NCI-H526 treated with DMSO at 0.1 percent for 48 hours (cell line): ENCODE measurements at regions not wholly inside any gene's neighbourhood (a gene's known extent, or its start where the extent isn't known, plus 50 kb on each side); places are given as distances from the start of the nearest gene placed in this dataset.

Experiments used
- DNase-seq: peaks from one replicate; lab custom pipeline; 2025; lab: John Stamatoyannopoulos, UW

DNA sequence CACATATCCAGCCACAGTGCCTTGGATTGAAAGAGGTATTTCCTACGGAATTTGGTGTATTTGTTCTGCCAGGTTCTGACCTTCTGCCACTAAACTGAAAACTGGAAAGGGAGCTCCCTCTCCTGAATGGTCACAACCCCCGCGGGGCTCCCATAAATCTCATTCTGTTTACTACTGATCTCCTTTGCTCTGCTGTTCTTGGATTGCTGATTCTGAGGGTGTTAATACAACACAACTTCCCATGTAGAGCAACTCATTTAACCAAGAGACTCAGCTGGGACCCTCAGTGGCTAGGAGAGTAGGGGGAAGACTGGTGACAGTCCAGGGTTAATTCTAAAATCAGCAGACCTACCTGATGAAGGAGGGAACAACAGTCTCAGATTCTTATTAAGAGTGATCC lies 662.9 kb downstream of the INHBA start:
- DNase-seq: no peak

DNA sequence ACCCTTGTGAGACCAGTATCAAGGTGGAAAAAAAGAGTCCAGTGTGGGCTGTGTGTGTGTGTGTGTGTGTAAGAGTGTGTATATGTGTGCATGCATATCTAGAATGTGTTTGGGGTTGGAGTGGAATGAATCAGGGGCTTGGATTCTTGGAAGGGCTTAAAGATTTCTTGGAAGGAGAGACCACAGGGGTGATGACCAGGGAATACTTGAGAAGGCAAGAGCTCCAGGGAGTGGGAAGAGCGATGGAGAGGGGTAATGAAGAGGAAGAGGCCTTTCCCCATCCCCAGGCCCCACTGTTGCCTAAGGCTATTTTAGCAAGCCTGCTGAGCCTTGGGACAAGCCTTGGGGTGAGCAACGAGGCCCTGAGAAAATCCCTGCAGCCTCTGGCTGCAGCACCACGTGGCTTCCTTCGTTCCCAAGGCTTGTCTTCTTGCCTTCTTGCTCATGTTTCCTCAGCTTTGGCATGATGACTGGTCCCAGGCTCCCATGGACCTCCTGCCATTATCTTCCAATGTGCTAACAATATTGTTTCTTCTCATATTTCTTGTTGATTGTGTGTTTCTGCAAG lies 663.4 kb downstream of the INHBA start:
- DNase-seq: no peak

- no peak for DNase-seq
These were observed 664.7 kb downstream of the INHBA start for GRCh38 chr7:41038211-41038610.

- DNase-seq: no peak
These were observed 665.2 kb downstream of the INHBA start for GRCh38 chr7:41037691-41038090.

DNA sequence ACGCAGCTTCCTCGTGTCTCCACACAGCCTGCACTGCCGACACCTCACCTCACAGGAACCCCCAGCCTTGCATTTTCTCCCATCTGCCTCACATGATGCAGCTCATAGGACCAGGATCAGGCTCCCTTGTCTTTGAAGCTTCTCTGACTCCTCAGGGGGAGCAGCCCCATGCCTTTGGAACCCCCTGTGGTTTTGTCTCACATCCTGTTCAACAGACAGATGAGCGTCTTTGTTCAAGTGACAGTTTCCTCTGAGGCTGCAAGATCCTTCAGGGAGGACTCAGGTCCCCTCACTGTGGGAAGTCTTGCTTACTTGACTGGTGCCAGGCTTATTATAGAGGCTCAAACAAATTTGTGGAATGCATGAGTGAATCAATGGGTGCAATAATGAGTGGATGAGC lies 667.1 kb downstream of the INHBA start:
- no peak for DNase-seq

- no peak for DNase-seq
These were observed 669.4 kb downstream of the INHBA start for GRCh38 chr7:41033500-41033899.

DNA sequence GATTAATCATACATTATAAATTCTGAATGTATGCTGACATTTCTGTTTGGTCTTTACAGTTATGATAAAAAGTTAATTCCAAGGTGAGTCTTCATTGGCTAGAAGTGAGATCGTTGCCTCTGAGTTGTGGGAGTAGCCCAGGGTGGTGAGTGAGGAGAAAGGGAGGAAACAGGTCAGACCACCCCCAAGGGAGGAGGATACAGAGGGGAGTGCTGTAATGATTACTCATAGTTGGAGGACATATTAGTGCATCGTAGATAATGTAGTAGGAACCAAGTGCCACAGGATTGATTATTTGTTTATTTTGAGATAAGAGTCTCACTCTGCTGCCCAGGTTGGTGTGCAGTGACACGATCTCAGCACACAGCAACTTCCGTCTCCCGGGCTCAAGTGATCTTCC lies 672.2 kb downstream of the INHBA start:
- no peak for DNase-seq

DNA sequence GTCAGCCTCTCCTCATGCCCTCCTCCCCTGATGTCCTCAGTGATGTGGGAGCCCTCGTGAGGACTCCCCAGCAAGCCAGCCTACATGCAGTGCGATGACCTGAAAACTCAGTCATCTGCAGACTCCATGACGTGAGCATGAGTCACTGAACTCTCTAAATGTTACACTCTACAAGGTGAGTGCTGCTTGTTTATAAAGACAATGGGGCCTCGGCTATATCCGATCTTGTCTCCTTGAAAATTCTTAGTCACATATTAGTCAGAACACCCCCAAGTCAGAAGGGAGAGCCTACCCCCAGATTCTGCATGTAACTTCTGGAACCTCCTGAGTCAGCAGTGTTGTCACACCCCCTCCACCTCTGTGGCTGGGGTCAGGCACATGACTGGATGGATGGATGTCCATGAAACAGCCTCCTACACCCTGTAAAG lies 673.8 kb downstream of the INHBA start:
- DNase-seq: no peak

GRCh38 chr7:41028580-41028979 lies 674.3 kb downstream of the INHBA start:
- DNase-seq: no peak

GRCh38 chr7:41027428-41028115 lies 675.3 kb downstream of the INHBA start:
- DNase-seq: no peak

DNA sequence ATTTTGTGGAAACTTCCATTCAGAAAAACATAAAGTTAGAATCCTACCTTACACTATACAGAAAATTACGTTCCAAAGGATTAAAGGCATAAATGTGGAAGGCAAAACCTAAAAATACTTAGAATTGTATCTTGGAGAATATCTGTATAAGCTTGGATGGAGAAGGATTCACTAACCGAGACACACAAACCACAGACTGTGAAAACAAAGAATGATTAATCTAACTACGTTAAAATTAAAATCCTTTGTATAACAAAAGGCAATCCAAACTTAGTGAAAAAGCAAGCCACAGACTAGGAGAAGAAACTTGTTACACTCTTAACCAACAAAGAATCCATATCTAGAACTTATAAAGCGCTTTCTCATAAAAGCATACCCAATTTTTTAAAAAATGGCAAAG lies 678.8 kb downstream of the INHBA start:
- DNase-seq: no peak

GRCh38 chr7:41020056-41020455 lies 682.8 kb downstream of the INHBA start:
- no peak for DNase-seq

GRCh38 chr7:41013117-41013516 lies 689.8 kb downstream of the INHBA start:
- no peak for DNase-seq

DNA sequence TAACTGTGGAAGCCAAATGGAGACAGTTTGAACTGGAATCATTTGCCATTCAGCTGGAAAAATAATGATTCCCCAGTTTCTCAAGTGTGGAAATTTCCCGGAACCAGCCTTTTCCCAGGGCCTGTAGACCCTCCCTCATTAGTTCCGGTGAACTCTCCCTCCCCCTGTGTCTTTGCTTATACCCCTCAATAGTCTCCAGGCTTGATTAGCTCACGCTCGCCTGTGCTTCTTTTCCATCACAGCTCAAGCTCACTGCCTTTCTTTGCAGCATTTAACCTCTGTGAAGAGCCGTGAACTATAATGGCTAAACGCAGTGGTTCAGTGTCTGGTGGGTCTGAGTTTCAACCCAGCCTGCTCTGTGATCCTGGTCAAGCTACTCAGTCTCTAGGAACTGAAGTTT lies 690.8 kb downstream of the INHBA start:
- DNase-seq: no peak

- no peak for DNase-seq
These were observed 691.9 kb downstream of the INHBA start for GRCh38 chr7:41010967-41011366.

DNA sequence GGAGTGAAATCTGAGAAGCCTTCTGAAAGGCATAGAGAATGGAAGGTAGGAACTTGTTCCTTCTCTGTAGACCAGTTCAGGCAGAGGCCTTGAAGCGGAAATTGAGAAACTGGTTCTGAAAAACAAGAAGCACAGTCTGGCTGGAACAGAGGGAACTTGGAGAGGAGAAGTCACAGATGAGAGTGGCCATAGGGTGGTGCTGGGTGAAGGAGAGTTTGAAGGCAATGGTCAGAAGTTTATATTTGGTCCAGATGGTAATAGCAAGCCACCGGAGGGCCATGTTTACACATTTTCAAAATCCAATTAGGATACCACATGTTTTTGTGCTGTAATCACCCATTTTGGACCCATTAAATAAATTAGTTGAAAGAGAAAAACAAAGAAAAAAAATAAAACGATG lies 692.5 kb downstream of the INHBA start:
- no peak for DNase-seq

GRCh38 chr7:41007811-41008210 lies 695.1 kb downstream of the INHBA start:
- DNase-seq: no peak

- DNase-seq: no peak
These were observed 695.5 kb downstream of the INHBA start for GRCh38 chr7:41007351-41007751.

- no peak for DNase-seq
These were observed 696.4 kb downstream of the INHBA start for GRCh38 chr7:41006306-41006995.

DNA sequence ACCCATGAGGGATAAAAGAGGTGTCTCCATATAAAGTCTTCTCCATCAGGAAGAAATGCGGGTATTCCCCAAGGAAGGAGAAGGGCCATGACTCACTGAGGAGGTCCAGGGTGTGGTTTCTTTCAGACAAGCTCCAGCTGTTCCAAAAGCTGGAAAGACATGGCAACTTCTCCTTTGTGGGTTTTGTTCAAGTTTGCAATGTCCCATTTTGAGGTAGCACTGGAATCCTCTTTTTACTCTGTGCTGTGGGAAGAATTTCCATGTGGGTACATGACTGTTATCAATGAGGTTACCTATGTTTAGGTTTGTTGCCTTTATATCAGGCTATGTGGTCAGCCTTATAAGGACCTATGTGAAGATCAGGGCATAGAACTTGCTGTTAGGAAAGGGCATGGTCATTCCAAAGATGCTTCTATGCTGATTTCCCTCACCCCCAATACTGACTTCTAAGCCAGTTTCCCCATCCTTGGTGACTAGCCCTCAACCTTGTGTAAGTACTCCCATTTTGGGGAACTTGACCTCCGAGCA lies 697.5 kb downstream of the INHBA start:
- no peak for DNase-seq

- DNase-seq: no peak
These were observed 698.9 kb downstream of the INHBA start for GRCh38 chr7:41003977-41004376.

- no peak for DNase-seq
These were observed 699.3 kb downstream of the INHBA start for GRCh38 chr7:41003611-41003940.
